Heart left ventricle (tissue), 16 donors: ENCODE measurements at regions not wholly inside any gene's neighbourhood (a gene's known extent, or its start where the extent isn't known, plus 50 kb on each side); places are given as distances from the start of the nearest gene placed in this dataset.

Source experiments
- ATAC-seq, 4 donors: fragments of 200-7000 bp; cut with Tn5 transposase; one replicate each; pipeline ENCODE4 v1.9.1; 2020 to 2022; ENCODE audit warnings: moderate library complexity in 4 of 4, mild to moderate bottlenecking in 3 of 4, moderate number of reproducible peaks in 1 of 4
- DNase-seq, 5 donors: peaks; one replicate each; pipeline ENCODE4 v3.0.0-alpha.2; 2020
- H3K27ac ChIP-seq, 12 donors: fragments of 200-600 bp; sonication (generic) in 4 of 12; one replicate each; pipeline versions ENCODE4 v1.5.0 to v1.8.0; 2016 to 2022; ENCODE audit warnings: mild to moderate bottlenecking in 2 of 12
- H3K27me3 ChIP-seq, 9 donors: fragments of 200-600 bp; sonication (generic) in 2 of 9; one replicate each; pipeline versions ENCODE4 v1.5.1 to v1.8.0; 2016 to 2022; ENCODE audit warnings: mild to moderate bottlenecking in 3 of 9
- H3K36me3 ChIP-seq, 9 donors: fragments of 200-600 bp; sonication (generic) in 2 of 9; one replicate each; pipeline versions ENCODE4 v1.5.0 to v1.8.0; 2018 to 2022; ENCODE audit warnings: mild to moderate bottlenecking in 2 of 9
- H3K4me1 ChIP-seq, 12 donors: fragments of 200-600 bp; sonication (generic) in 4 of 12; one replicate each; pipeline versions ENCODE4 v1.5.0 to v1.8.0; 2016 to 2022; ENCODE audit warnings: mild to moderate bottlenecking in 3 of 12
- H3K4me3 ChIP-seq, 12 donors: fragments of 200-600 bp; sonication (generic) in 4 of 12; one replicate each; pipeline versions ENCODE4 v1.5.0 to v1.8.0; 2017 to 2022; ENCODE audit warnings: mild to moderate bottlenecking in 9 of 12, moderate library complexity in 4 of 12
- H3K9me3 ChIP-seq, 12 donors: fragments of 200-600 bp; sonication (generic) in 4 of 12; one replicate each; pipeline versions ENCODE4 v1.5.0 to v1.8.0; 2016 to 2022; ENCODE audit warnings: mild to moderate bottlenecking in 1 of 12
- POLR2A ChIP-seq, 2 donors: fragments of 450-650 bp; IDR thresholded peaks; one replicate each; pipeline ENCODE4 v1.6.1; 2017; ENCODE audit warnings: antibody characterized with exemption in 2 of 2, mild to moderate bottlenecking in 2 of 2, moderate library complexity in 2 of 2
- WGBS, 4 donors: extraction: QIAGEN DNeasy Blood & Tissue Kit in 2 of 4; methylation state at CpG; one replicate each; pipeline versions ENCODE4 v1.1.5 to v1.1.7; 2013 to 2018; 5-methylcytosine and 5-hydroxymethylcytosine counted together
- intact Hi-C, 10 donors: fragments of 100-400 bp; cut with DNase I; formaldehyde crosslinking; loops; one replicate each; pipeline versions ENCODE4 v1.11.1 to v1.14.2; 2022
- TF ChIP-seq, protein P1 (sequence below), 12 donors: fragments of 200-600 bp; sonication (generic) in 4 of 12; IDR thresholded peaks; one replicate each; pipeline versions ENCODE4 v1.5.0 to v1.8.0; 2018 to 2022; ENCODE audit warnings: antibody characterized with exemption in 12 of 12, mild to moderate bottlenecking in 5 of 12
- donor health status: ischemic (EF 13 %, LVEDD 7.1; RV severe dilation, severe dysfunction).
- donor health status: healthy with polysubstance abuse.
- donor health status: DM: no; HTN: yes; CAD: no.
- donor health status: DM: no; HTN: no; CAD: no.
- donor health status: ischemic (EF 25% LVEDD 6.9; RV normal size, moderate dysfunction).
- donor health status: ischemic (EF 25% LVEDD 5.7; RV mildly dilated, moderate dysfunction).
- donor health status: healthy.
- donor health status: DM: yes; HTN: yes; CAD: no.
- donor health status: ischemic (EF 35%, LVEDD 5.7; RV mildly dilated, moderate dysfunction).
- donor health status: nonischemic (EF 11% LVEDD 7.7; RV severe dilation, severe dysfunction).
- donor health status: DM: yes; HTN: yes; CAD: no.
- donor health status: PGD.
- donor health status: ischemic (EF 29% LVEDD 5.4; RV normal size, mild dysfunction).
- donor health status: nonischemic (EF 23%, LVEDD 6.1; RV moderate dilation, normal function).

DNA sequence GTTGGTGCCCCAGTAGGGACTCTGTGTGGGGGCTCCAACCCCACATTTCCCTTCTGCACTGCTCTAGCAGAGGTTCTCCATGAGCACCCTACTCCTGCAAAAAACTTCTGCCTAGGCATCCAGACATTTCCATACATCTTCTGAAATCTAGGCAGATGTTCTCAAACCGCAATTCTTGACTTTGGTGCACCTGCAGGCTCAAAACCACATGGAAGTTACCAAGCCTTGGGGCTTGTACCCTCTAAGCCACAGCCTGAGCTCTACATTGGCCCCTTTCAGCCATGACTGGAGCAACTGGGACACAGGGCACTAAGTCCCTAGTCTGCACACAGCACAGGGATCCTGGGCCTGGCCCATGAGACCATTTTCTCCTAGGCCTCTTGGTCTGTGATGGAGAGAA is 66.5 kb upstream of the VGLL3 start:
- no peak overlapping the region for H3K27ac ChIP-seq
- WGBS, 4 donors = 60 to 83% (median 69%) methylated on average over 1 of the region's 1 CpG
- H3K4me1 ChIP-seq = no peaks in the 10 kb centered on the region
- DNase-seq (no peak), ATAC-seq (no peak)
- H3K36me3 ChIP-seq = no peaks in the 10 kb centered on the region
- H3K4me3 ChIP-seq = no peak overlapping the region
- H3K9me3 ChIP-seq = no peaks in the 10 kb centered on the region
- no peaks in the 10 kb centered on the region for H3K27me3 ChIP-seq
- intact Hi-C loops = no loop called here
- TF ChIP-seq, protein P1, sequence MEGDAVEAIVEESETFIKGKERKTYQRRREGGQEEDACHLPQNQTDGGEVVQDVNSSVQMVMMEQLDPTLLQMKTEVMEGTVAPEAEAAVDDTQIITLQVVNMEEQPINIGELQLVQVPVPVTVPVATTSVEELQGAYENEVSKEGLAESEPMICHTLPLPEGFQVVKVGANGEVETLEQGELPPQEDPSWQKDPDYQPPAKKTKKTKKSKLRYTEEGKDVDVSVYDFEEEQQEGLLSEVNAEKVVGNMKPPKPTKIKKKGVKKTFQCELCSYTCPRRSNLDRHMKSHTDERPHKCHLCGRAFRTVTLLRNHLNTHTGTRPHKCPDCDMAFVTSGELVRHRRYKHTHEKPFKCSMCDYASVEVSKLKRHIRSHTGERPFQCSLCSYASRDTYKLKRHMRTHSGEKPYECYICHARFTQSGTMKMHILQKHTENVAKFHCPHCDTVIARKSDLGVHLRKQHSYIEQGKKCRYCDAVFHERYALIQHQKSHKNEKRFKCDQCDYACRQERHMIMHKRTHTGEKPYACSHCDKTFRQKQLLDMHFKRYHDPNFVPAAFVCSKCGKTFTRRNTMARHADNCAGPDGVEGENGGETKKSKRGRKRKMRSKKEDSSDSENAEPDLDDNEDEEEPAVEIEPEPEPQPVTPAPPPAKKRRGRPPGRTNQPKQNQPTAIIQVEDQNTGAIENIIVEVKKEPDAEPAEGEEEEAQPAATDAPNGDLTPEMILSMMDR (IDR thresholded peaks at IDR 0.05) = no peak
- no peak for TF ChIP-seq POLR2A (IDR thresholded peaks at IDR 0.05)

DNA sequence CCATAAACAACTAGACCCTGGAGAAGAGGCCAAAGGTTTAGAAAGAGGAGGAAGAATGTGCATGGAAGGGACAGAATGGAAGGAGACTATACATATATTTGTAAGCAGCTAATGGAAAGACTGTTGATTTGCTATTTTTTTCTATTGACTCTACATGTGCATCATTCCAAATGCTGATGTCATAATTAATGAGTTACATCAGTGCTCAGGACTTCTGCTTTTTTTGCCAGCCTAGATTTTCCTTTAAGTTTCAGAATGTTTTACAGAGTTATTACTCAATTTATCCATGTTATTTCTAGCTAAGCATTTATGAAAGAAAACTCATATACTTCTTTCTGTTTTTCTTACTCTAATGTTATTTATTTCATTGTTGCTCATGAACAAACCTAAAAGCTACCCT is 62.6 kb upstream of the VGLL3 start:
- Histone ChIP-seq H3K4me1 (no peaks in the 10 kb centered on the region), H3K27me3 (no peaks in the 10 kb centered on the region), H3K27ac (no peak overlapping the region), H3K9me3 (no peaks in the 10 kb centered on the region), H3K36me3 (no peaks in the 10 kb centered on the region), H3K4me3 (no peak overlapping the region)
- DNase-seq (no peak), ATAC-seq (no peak)
- TF ChIP-seq, protein P1 (IDR thresholded peaks at IDR 0.05) = no peak
- TF ChIP-seq POLR2A (IDR thresholded peaks at IDR 0.05) = no peak
- intact Hi-C loops = no loop called here

GRCh38 chr3:87052499-87053260 is 61.7 kb upstream of the VGLL3 start:
- no peaks in the 10 kb centered on the region for H3K27me3 ChIP-seq
- WGBS, 4 donors = 60 to 83% (median 66%) methylated on average over 35 to 37 of the region's 37 CpGs
- H3K36me3 ChIP-seq = no peaks in the 10 kb centered on the region
- TF ChIP-seq, protein P1 (IDR thresholded peaks at IDR 0.05) = no peak
- TF ChIP-seq POLR2A (IDR thresholded peaks at IDR 0.05) = no peak
- peak in 1 of 5 donors; percentile 20 for DNase-seq
- H3K4me3 ChIP-seq = no peak overlapping the region
- no peak for ATAC-seq
- H3K9me3 ChIP-seq = no peaks in the 10 kb centered on the region
- H3K4me1 ChIP-seq = no peaks in the 10 kb centered on the region
- no peak overlapping the region for H3K27ac ChIP-seq
- intact Hi-C loops = no loop called here

- Histone ChIP-seq H3K36me3 (no peaks in the 10 kb centered on the region), H3K27me3 (no peaks in the 10 kb centered on the region), H3K4me1 (no peaks in the 10 kb centered on the region), H3K9me3 (no peaks in the 10 kb centered on the region), H3K4me3 (no peak overlapping the region), H3K27ac (no peak overlapping the region)
- intact Hi-C loops = no loop called here
- 58 to 67% (median 62%) methylated on average over 2 of the region's 2 CpGs for WGBS, 4 donors
- ATAC-seq (no peak), DNase-seq (no peak)
- TF ChIP-seq, protein P1 (IDR thresholded peaks at IDR 0.05) = no peak
Observed at GRCh38 chr3:87047852-87048251, 56.9 kb upstream of the VGLL3 start.
